ENCODE measurements at regions not wholly inside any gene's neighbourhood (a gene's known extent, or its start where the extent isn't known, plus 50 kb on each side); places are given as distances from the start of the nearest gene placed in this dataset.
A peak's percentile ranks its signal among the peaks of the same experiment; 100 is the strongest.
"Not testable (repeated sequence)": the region's sequence is repeated elsewhere in the genome, so short reads cannot be mapped to it uniquely, and the experiment has no call there.

DNA sequence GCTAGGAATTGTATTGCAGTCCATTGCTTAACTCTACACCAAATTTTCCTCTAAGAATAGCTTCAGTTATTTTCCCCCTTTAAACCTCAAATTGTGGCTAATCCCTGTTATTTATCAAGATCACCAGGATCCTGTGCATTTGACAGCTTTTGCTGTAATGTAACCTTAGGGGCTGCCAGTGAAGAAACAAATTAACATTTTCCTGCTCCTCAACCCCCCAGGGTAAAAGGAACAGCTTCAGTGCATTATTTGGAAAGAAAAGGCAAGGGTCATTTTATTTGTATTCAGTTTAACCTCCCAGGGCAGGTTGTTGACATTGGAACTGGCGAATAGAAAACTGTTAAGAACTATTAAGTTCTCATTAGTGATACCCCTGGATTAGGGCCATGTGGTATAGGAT is 57.0 kb downstream of the PCDH20 start:
- DNase-seq = no peak

DNA sequence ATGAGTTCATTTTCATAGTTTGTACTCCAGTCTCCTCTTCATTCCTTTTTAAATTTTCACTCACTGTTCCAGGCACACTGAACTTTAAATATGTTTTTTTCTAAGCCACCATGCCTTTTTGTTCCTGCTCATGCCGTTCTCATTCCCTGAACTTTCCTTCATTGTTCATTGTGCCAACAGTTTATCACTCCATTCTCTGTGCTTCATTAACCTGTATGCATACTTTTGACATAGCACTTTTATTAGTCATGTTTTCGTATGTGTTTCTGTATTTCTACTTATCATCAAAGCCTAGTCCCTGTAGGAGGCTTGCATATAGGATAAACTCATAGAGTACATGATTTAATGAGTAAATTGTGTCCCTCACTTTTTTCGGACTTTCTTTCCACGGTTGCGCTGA is 65.3 kb downstream of the PCDH20 start:
- no peak for DNase-seq

DNA sequence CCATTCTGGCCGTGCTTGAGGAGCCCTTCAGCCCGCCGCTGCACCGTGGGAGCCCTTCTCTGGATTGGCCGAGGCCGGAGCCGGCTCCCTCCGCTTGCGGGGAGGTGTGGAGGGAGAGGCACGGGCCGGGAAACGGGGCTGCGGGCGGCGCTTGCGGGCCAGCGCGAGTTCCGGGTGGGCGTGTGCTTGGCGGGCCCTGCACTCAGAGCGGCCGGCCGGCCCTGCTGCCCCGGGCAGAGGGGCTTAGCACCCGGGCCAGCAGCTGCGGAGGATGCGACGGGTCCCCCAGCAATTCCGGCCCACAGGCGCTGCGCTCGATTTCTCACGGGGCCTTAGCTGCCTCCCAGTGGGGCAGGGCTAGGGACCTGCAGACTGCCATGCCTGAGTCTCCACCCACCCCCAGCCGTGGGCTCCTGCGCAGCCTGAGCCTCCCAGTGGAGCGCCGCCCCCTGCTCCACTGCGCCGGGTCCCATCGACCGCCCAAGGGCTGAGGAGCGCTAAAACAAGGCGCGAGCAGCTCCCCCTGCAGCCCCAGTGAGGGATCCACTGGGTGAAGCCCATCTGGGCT is 76.5 kb downstream of the PCDH20 start:
- DNase-seq = no peak

DNA sequence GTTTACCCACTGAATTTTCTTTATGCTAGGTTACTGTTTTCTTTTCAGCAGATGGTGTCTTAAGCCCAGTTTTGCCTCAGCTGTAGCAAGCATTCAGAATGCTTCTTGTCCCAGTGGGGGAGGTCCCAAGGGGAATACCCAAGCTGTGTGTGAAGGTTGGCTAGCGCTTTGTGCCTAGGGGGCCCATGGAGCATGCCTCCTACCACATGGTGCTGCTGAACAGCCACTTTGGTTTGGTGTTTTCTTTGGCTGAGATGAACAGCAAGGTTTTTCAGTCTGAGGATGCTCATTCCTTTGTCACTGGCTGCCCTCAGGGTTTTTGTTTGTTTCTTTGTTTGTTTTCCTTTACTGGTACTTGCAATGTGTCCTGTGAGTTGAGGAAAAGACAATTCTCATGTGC is 99.0 kb downstream of the PCDH20 start:
- no peak for DNase-seq

DNA sequence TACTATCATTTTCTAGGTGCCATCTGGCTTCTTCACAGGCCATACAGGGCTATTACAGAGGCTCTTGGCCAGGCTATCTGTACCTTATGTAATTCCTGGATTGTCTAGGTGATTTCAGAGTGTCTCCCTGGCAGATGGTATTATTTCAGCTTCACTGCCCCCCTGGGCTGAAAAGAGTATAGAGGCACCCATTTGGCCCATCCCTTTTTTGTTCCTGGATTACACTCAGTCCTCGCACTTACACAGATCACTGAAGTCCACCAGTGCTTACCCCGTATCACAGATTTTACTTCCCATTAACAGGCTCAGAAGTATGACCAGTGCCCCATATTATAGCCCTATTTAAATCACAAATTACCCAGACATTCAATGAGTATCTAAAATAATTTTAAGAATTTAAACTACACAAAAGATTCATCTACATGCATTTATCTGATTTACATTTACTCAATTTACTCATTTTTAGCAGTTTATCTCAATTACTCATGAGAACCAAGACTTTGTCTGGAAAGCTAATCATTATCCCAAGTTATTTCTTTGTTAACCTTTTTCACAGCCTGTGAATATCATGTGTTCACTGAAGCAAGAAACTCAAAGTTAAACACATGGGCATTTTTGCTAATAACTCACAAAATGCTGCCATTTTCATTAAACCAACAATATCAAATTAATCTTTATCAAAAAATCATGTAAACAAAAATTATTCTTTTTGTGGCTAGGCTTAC is 121.0 kb downstream of the PCDH20 start:
- DNase-seq = no peak

DNA sequence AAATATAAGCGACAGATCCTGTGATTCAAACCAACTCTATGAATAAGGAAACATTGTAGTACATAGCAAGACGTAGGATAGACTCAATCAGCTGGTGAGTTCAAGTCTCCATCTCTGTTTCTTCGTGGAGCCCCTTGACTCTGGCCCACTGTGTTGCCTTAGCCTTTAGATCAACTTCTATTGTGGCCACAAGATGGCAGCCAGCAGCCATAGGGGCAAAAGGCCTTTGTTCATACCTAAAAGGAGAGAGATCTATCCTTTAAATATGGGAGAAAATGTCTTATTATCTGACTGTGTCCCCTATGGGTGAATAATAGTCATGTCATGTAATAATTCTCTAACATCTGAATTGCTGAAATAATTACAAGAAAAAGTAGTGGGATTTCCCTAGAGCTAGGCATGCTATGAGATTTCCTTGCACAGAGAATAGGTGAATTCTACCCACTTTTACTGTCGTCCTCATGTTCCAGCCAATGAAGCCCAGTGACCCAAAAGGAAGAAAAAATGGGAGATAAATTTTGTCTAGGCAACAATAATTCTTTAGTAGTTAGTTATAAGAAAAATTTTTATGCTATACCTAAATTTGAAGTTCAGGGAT is 129.4 kb downstream of the PCDH20 start:
- peak; percentile 9 to 13 for DNase-seq

DNA sequence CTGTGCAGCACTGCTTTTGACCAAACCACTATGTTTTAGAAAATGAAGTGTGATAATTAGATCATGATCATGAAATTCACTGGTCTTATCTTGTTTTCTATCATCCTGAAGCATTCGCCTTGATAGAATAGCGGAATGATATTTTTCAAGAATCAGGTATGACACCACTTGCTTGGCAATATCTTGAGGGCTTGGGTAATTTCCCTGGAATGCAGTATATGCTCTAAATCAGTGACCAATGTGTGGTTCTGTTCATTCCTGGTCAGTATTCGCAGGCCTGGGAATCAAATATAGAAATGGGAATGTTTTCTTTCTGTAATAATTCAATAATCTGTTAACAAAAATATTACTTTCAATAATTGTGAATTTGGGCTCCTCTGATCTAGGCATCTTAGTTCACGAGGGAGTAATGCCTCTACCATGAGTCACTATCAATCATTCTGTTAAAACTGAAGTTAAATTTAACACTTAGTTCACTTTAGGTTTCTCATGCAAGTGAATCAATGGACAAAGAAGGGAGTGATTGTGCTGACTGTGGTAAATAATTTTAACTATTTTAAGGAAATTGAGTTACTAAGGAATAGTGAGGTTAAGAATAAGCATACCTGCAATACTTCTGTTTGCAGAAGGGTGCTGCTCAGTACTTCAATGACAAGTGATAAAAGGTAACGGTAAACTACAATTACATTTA is 137.9 kb downstream of the PCDH20 start:
- DNase-seq = no peak

DNA sequence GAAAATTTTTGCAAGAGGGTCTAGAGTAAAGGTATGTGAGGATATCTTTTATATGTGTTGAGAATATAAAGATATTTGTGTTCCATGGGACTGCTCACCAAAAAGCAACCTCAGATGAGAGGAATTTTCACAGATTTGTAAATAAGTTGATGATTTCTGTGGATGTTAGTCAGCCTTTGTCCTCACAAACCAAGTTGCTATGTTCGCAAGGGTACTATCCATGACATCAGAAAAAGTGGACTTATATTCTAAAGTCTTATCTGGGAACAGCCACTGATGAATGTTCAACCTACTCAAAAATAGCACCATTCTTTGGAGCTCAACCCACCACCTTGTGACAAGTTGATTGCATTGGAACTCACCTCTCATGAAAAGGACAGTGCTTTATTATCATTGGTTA is 138.6 kb downstream of the PCDH20 start:
- DNase-seq = no peak

DNA sequence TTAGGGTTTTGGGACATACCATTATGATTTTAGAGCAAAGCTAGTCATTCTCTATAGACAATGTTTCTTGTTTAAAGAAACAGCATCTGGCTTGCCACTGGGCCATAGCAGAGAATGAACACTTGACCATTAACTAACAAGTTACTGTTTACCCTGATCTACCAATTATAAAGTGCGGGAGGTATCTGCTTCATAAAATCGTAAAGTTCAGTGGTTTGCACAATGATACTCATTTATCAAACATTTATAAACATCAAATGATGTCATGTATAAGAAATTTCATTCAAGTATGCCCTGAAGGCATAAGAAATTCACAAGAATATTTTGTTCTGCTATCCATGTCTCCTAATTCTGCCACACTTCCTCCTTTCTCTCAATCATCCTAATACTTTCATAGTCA is 139.2 kb downstream of the PCDH20 start:
- no peak for DNase-seq

DNA sequence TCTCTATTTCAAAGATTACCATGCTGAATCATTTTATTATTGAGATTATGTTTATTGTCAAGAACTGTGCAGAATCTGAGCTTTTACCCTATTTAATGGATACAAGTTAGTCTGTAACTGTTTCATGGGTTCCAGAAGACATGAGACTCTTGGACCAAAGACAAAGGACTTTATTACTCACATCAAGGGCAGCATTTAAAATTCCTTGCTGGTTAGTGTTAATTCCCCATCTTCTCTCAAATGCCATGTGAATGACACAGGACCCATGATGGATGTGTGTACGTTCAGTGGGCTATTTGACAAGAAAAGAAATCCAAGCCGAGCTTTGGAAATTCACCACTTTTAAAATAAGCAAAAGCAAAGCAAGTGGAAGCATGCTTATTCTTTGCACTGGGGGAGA is 139.9 kb downstream of the PCDH20 start:
- no peak for DNase-seq

DNA sequence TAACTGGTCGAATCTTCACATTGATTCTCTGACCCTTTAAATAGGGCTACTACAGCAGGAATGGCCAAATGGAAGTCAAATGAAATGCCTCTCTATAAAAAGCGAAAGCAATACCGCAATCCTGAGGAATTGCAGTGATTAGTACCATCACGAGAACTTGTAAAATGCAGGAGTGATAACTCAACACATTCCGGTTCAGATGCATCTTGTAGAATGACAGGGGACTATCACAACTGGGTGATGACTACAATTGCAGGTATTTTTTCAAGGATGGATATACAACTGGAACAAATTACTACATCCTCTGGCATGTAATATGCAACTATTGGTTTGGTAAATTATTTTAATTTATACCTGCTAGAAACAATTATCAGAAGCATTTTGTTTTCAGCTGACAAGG is 140.4 kb downstream of the PCDH20 start:
- DNase-seq = no peak

DNA sequence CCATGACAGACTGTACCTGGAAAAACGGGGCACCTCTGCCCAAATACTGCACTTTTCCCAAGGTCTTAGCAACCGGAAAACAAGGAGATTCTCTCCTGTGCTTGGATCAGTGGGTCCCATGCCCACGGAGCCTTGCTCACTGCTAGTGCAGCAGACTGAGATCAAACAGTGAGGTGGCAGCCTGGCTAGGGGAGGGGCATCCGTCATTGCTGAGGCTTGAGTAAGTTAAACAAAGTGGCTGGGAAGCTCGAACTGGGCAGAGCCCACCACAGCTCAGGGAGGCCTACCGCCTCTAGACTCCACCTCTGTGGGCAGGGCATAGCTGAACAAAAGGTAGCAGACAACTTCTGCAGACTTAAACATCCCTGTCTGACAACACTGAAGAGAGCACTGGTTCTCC is 148.8 kb downstream of the PCDH20 start:
- not testable (repeated sequence) for DNase-seq

DNA sequence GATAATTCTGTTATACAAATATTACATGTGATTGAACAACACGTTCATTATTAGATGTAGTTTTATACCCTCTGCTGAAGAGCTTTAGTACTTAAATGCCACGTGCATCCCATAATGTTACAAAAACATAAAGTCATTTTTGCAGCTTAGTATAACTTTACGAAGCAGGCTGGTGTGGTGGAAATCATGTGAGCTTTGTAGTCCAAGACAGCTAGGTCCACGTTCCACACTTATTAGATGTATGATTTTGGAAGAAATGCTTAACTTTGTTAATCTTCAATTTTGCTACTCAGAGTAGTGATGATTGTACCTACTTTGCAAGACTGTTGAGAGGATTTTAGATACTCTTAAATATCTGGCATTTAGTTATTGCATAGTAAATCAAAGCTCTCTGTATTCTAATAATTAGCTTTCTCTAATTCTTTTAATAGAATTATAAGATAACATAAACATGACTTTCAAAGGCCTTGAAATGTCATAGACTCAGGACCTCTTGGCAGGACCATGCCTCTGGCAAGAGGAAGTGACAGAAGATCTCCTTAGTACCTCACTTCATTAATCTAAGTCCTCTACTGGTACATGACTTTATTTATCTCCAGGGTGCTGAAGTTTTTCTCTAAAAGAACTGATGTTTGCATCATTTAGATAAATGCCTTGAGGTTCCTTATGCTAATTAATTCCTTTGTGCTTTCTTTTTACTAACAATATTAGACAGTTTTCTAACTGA is 153.7 kb downstream of the PCDH20 start:
- no peak for DNase-seq

DNA sequence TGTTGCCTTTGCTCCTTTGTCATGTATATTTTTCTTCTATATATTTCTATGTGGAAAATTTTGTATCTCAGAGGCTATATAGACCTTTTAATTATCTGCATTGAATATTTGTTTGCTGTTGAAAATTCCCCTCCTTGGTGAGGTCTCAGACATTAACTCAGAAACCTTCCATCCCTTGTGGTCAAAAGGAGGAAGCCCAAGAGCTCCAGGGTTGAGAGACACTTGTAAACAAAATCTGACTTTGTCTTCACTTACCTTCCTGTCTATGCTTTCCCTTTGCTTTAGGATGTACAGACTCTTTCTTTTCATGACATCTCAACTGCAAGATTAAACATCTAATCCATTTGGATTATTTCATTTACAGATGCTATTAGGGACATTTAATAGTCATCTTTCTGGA is 157.5 kb downstream of the PCDH20 start:
- DNase-seq = no peak

DNA sequence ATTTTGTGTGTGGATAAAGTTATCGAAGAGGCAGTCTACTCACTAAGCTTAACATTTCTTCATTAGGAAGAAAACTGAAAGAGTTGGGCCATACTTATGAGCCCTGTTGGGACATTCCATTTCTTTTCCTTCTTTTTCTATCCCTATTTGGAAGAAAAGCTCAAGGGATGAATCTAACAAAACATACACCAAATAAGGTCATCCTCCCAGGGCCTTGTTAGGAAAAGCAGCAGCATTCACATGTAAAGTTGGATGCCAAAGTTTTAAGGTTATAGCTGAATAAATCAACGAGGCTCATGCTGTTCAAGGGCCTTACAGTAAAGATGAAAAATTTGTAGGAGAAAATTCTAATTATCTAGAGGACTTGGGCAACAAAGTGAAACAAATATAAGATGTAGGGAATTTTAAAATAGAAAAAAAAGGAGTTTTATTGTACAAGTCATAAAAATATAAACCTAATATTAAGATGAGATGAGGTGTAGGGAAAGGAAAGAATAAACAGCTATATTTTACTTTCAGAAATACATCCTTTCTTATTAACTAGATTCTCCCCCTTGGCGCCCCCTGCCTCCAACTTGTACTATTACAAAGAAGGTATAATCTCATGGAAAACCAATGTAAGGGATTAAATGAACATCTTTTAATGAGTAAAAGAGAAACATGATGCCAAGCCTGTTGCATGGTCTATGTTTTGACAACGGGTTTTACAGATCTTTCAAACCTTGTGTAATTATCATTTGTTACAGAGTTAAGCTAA is 160.4 kb downstream of the PCDH20 start:
- DNase-seq = no peak

DNA sequence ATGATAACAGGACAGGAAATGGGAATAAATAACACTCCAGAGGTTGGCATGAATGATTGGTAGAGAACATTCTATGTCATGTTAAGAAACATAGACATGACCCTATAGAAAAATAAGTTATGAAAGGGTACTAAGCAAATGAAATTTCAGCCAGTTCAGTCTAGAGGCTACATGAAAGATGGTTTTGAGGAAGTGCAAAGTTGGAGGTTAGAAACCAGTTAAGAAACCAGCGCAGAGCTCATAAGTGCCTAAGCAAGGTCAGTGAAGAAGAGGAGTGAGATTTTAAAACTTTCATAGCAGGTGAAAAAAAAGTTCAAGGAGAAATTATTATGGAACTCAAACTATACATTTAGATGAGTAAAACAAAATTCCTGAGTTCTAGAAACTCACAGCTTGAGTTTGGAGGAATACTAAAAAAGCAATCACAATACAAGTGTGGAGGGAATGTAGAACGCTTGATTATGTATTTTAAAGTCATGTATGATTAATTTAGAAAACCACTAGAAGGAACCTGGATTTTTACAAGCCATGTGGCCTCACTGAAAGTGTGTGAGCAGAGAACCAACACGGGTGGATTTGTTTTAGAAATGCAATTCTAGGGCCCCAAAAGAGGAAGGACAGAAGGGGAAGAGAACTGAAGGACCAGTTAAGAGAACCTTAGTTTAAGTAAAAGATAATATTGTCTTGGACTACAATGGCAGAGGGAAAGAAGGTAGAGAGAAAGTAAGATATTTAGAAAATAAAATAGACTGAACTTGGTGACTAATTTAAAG is 162.4 kb downstream of the PCDH20 start:
- no peak for DNase-seq

DNA sequence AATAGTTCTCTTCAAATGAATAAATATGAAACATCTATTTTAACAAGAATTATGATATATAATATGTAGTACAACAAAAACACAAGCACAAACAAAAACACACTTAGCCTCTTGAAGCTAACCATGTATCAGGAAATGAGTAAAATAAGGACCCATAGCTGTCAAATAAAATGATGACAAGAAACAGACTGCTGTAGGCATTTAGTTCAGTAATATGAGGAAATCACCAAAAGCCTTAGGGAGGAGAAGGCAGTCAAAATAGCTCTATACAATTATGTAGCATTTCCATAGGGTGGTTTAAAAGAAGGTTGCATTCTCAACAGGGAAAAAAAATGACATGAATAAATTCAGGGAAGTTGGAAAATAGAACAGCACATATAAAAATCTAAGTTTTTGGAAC is 163.4 kb downstream of the PCDH20 start:
- no peak for DNase-seq

DNA sequence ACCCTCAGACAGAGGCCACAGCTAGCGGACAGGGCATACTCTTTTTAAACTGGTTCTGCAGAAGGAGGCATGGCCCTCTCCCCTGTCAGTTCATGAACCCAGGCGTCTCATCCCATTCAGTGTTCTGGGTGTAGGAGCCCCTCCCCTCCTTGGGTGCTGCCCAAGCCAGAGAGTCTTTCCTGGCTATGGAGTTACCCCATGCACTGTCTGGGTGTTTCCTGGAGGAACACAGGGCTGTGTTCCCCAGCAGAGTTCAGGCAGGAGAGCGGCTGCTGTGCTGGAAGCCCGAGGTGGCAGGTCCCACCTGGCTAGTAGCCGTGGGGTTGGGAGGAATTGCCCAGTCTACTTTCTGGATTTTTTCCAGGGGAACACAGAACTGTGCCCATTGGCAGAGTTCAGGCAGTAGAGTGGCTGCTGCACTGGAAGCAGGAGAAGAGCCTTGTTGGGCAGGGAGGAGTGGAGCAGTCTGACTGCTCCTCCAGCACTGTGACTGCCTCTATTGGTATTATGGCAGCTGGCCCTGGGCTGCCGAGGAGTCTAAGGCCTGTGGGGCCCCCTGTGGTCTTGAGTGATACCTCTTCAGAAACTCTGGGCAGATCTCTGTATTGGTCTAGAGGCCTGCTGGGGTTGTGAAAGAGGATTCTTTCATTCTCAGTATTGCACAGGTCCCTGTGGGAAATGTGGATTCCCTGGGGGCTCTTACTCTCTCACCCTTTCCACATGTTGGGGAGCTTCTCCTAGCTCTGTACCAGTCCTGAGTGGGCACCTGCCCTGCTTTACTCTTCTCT is 168.3 kb downstream of the PCDH20 start:
- no peak for DNase-seq

DNA sequence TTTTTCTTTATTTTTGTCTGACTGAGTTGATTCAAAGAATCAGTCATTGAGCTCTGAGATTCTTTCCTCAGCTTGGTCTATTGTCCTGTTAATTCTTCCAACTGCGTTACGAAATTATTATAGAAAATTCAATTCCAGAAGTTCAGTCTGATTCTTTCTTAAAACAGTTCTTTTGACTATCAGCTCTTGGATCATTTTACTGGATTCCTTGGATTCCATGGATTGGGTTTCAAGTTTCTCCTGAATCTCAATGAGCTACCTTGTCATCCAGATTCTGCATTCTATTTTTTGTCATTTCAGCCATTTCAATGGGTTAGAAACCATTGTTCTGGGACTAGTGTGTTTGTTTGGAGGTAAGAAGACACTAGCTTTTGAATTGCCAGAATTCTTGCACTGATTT is 169.3 kb downstream of the PCDH20 start:
- DNase-seq = no peak

DNA sequence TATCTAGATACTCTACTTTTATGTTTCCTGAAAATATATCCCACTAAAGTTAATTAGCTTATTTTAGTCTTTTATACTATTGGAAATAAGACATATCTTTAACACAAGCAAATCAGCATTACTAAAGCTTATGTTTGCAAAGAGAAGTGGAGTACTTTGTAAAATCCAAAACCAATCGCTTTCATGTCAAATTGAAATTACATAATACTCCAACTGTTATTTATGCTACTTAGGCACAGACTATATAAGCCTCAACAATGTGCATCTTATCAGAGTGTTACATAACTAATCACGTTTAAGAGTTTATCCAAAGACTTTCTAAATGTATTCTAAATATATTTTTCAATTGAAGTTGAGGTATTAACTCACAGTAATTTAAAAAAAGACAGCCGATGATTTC is 200.0 kb downstream of the PCDH20 start:
- DNase-seq = no peak

DNA sequence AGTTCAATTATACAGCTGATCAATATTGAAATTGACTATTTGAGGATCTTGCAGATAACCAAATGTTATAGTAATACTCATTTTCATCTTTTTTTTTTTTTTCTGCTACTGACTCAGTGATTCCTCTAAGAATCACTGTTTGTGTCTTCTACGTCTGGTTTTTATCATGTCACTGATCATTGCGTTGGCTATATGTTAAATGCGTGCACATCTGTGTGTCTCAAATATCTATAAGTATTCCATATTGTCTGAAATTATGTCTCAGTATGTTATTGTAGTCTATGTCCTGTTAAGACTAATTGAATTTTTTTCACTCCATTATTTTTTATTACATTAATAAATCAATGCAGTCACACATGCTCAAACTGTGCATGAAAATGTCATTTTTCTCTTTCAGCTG is 200.5 kb downstream of the PCDH20 start:
- no peak for DNase-seq
